ENCODE measurements at regions not wholly inside any gene's neighbourhood (a gene's known extent, or its start where the extent isn't known, plus 50 kb on each side); places are given as distances from the start of the nearest gene placed in this dataset.

DNA sequence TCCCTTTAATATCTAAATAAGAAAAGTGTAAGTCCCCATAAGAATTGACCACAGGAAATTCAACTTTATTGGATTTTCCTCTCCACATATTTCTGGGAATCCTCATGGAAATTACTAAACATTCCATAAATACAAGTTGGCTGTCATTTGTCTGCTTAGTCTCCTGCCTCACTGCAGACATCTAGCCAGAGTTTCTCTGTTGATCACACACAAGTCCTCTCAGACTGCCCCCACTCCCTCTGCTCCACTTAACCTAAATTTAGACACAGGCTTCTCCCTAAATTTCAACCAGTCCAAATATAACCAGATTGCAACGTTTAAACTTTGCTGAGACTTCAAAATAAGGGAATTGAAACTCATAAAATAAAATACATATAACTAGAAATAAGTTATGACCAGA lies 982.1 kb downstream of the DTWD2 start:
- TF ChIP-seq, protein P1, sequence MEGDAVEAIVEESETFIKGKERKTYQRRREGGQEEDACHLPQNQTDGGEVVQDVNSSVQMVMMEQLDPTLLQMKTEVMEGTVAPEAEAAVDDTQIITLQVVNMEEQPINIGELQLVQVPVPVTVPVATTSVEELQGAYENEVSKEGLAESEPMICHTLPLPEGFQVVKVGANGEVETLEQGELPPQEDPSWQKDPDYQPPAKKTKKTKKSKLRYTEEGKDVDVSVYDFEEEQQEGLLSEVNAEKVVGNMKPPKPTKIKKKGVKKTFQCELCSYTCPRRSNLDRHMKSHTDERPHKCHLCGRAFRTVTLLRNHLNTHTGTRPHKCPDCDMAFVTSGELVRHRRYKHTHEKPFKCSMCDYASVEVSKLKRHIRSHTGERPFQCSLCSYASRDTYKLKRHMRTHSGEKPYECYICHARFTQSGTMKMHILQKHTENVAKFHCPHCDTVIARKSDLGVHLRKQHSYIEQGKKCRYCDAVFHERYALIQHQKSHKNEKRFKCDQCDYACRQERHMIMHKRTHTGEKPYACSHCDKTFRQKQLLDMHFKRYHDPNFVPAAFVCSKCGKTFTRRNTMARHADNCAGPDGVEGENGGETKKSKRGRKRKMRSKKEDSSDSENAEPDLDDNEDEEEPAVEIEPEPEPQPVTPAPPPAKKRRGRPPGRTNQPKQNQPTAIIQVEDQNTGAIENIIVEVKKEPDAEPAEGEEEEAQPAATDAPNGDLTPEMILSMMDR (conservative IDR thresholded peaks at IDR 0.05; ENCODE audit: low read depth, low read length) = no peak
- no peak overlapping the region for H3K4me3 ChIP-seq (IDR thresholded peaks at IDR 0.05; ENCODE audit: insufficient read depth, low read depth, low read length)
- no peak overlapping the region for H2AFZ ChIP-seq (ENCODE audit: low read depth)
- no peaks in the 10 kb centered on the region for H3K27me3 ChIP-seq (ENCODE audit: insufficient read depth, low read depth)
- no peaks in the 10 kb centered on the region for H3K36me3 ChIP-seq (ENCODE audit: insufficient read depth)
- no peaks in the 10 kb centered on the region for H4K20me1 ChIP-seq (ENCODE audit: insufficient read depth)
- no peak overlapping the region for H3K9ac ChIP-seq
- no peak overlapping the region for H3K4me2 ChIP-seq
- no peaks in the 10 kb centered on the region for H3K79me2 ChIP-seq (ENCODE audit: insufficient read depth, low read depth)
- H3K4me1 ChIP-seq (ENCODE audit: low read depth, poor library complexity, severe bottlenecking) = peaks cover 17% of the 10 kb centered on the region
- no peak overlapping the region for H3K27ac ChIP-seq

DNA sequence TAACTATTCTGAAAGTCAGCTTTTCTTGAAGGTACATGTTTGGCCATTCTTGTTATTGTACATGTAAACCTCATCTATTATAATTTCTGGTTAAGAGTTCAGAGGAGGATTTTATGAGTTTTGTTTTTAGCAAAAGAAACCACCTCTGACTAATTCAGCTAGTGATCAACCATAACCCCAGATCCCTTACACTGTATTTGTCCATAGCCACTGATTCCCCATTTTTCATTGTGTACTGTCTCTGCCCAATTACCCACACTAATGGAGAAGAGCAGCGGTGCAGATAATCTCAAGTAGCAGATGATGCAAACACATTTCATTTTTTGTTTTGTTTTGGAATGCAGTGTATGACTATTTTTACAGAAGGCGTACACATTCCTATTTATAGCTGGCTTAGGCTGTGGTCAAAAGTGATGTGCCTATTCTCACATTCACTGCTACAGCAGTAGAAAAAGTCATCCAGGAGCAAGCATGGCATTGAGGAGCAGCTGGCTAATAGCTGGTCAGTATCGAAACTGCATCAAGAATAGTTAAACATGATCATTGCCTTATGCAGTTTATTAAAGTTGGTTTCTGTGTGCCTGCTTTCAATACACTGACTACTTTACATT lies 988.3 kb downstream of the DTWD2 start:
- Histone ChIP-seq H3K79me2 (ENCODE audit: insufficient read depth, low read depth) (no peaks in the 10 kb centered on the region), H3K27ac (peak overlapping the region; percentile 55; the same call in 1 of the 2 replicates), H4K20me1 (ENCODE audit: insufficient read depth) (no peaks in the 10 kb centered on the region), H3K27me3 (ENCODE audit: insufficient read depth, low read depth) (no peaks in the 10 kb centered on the region), H3K36me3 (ENCODE audit: insufficient read depth) (no peaks in the 10 kb centered on the region), H2AFZ (ENCODE audit: low read depth) (no peak overlapping the region), H3K4me1 (ENCODE audit: low read depth, poor library complexity, severe bottlenecking) (peaks cover 67% of the 10 kb centered on the region), H3K4me2 (peak overlapping the region; percentile 69), H3K9ac (peak overlapping the region; percentile 22; the same call in 1 of the 2 replicates), H3K4me3 (IDR thresholded peaks at IDR 0.05; ENCODE audit: insufficient read depth, low read depth, low read length) (no peak overlapping the region)
- TF ChIP-seq, protein P1 (conservative IDR thresholded peaks at IDR 0.05; ENCODE audit: low read depth, low read length) = no peak

- no peak overlapping the region for H3K4me2 ChIP-seq
- no peaks in the 10 kb centered on the region for H3K79me2 ChIP-seq (ENCODE audit: insufficient read depth, low read depth)
Observed at GRCh38 chr5:117982691-117983090, 1005.7 kb downstream of the DTWD2 start.

DNA sequence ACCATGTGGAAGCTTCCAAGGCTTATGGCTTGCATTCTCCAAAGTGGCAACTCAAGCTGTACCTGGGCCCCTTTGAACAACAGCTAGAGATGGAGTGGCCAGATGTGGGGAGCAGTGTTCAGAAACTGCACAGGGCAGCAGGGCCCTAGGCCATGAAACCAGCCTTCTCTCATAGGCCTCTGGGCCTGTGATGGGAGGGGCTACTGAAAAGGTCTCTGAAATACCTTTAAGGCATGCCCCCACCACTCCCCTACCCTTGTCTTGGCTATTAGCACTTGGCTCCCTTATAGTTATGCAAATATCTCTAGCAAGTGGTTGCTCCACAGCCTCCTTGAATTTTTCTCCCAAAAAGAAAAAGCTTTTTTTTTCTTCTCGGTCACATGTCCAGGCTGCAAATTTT lies 1014.6 kb downstream of the DTWD2 start:
- Histone ChIP-seq H3K4me2 (no peak overlapping the region), H2AFZ (ENCODE audit: low read depth) (no peak overlapping the region), H3K9ac (no peak overlapping the region), H3K27ac (no peak overlapping the region), H4K20me1 (ENCODE audit: insufficient read depth) (no peaks in the 10 kb centered on the region), H3K79me2 (ENCODE audit: insufficient read depth, low read depth) (no peaks in the 10 kb centered on the region), H3K4me3 (IDR thresholded peaks at IDR 0.05; ENCODE audit: insufficient read depth, low read depth, low read length) (no peak overlapping the region), H3K36me3 (ENCODE audit: insufficient read depth) (no peaks in the 10 kb centered on the region), H3K4me1 (ENCODE audit: low read depth, poor library complexity, severe bottlenecking) (no peaks in the 10 kb centered on the region), H3K27me3 (ENCODE audit: insufficient read depth, low read depth) (no peaks in the 10 kb centered on the region)
- TF ChIP-seq, protein P1 (conservative IDR thresholded peaks at IDR 0.05; ENCODE audit: low read depth, low read length) = no peak

More at GRCh38 chr5:117982691-117983090, 1005.7 kb downstream of the DTWD2 start:
- Histone ChIP-seq H3K27ac (no peak overlapping the region), H3K4me1 (ENCODE audit: low read depth, poor library complexity, severe bottlenecking) (no peaks in the 10 kb centered on the region), H4K20me1 (ENCODE audit: insufficient read depth) (no peaks in the 10 kb centered on the region), H3K36me3 (ENCODE audit: insufficient read depth) (no peaks in the 10 kb centered on the region), H3K27me3 (ENCODE audit: insufficient read depth, low read depth) (no peaks in the 10 kb centered on the region), H3K4me3 (IDR thresholded peaks at IDR 0.05; ENCODE audit: insufficient read depth, low read depth, low read length) (no peak overlapping the region), H2AFZ (ENCODE audit: low read depth) (no peak overlapping the region), H3K9ac (no peak overlapping the region)
- TF ChIP-seq, protein P1 (conservative IDR thresholded peaks at IDR 0.05; ENCODE audit: low read depth, low read length) = no peak

Measured in KMS-11 (cell line).